ENCODE measurements at regions not wholly inside any gene's neighbourhood (a gene's known extent, or its start where the extent isn't known, plus 50 kb on each side); places are given as distances from the start of the nearest gene placed in this dataset.

- TF ChIP-seq CTCF (IDR thresholded peaks at IDR 0.05; ENCODE audit: extremely low read depth, missing control alignments) = no peak
- no peak for DNase-seq (ENCODE audit: low spot score)
Observed at GRCh38 chr11:44407211-44407996, 97.5 kb upstream of the ALX4 start.

GRCh38 chr11:44408141-44408540 lies 98.2 kb upstream of the ALX4 start:
- no peak for TF ChIP-seq CTCF (IDR thresholded peaks at IDR 0.05; ENCODE audit: extremely low read depth, missing control alignments)
- no peak for DNase-seq (ENCODE audit: low spot score)

GRCh38 chr11:44408711-44409470 lies 99.0 kb upstream of the ALX4 start:
- TF ChIP-seq CTCF (IDR thresholded peaks at IDR 0.05; ENCODE audit: extremely low read depth, missing control alignments) = no peak
- no peak for DNase-seq (ENCODE audit: low spot score)

- DNase-seq (ENCODE audit: low spot score) = no peak
- TF ChIP-seq CTCF (IDR thresholded peaks at IDR 0.05; ENCODE audit: extremely low read depth, missing control alignments) = no peak
Observed at GRCh38 chr11:44409558-44410236, 99.8 kb upstream of the ALX4 start.

GRCh38 chr11:44416776-44417175 lies 106.8 kb upstream of the ALX4 start:
- DNase-seq (ENCODE audit: low spot score) = no peak
- TF ChIP-seq CTCF (IDR thresholded peaks at IDR 0.05; ENCODE audit: extremely low read depth, missing control alignments) = no peak

- DNase-seq (ENCODE audit: low spot score) = no peak
- no peak for TF ChIP-seq CTCF (IDR thresholded peaks at IDR 0.05; ENCODE audit: extremely low read depth, missing control alignments)
Observed at GRCh38 chr11:44417731-44418455, 108.0 kb upstream of the ALX4 start.

All from GM20000 (cell line).